ENCODE measurements at regions not wholly inside any gene's neighbourhood (a gene's known extent, or its start where the extent isn't known, plus 50 kb on each side); places are given as distances from the start of the nearest gene placed in this dataset.
"Not testable (repeated sequence)": the region's sequence is repeated elsewhere in the genome, so short reads cannot be mapped to it uniquely, and the experiment has no call there.

DNA sequence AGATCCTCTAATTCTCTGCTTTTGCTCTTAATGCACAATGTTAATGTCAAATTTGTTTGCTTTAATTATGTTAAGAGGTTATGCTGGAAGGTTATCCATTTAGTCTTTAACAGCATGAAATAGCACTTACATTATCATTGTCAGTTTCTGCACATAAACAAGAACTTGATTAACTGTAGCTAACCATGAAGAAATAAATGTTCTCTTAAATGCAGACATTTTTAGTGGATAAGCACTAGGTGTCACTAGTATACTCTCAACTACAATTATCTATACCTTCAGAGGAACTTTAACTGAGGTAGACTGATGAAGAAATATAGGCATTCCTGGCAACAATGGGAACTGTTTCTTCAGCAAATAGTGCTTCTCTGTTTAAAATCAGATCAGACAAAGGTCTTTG is 178.8 kb upstream of the CHST9 start:
- FAIRE-seq, result no peak

DNA sequence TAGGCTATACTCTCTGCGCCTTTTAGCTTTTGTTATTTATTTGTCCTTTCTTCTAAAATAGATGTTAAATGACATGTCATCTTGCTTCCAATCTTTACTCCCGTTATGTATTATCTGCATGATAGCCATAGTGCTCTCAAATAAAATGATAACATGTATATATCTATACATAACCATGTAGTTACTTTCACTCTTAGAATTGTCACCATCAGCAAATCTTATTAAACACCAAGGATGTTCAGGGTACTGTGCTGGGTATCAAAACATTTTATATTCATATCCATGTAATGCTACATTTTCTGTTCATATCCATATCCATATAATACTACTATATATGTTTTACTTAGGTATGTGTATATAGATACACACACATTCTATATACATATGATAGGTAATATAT is 176.4 kb upstream of the CHST9 start:
- no peak for FAIRE-seq

DNA sequence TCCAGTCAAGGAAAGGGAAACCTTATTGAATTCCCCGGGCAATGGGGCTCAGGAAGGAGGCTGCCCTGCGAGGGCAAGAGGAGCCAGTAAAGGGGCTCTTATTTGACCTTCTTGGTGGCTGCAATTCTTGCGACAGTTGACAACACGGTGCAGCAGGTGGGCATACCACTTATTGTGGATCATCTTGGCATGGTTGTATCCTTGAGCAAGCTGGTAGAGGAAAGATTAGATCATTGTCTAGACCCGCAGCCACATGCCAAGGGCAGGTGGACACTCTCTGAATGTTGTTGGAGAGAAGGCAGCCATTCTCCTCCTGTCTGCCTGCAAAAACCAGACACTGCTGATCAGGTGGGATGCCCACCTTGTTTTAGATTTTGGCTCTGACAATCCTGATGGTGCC is 170.2 kb upstream of the CHST9 start:
- no peak for FAIRE-seq

DNA sequence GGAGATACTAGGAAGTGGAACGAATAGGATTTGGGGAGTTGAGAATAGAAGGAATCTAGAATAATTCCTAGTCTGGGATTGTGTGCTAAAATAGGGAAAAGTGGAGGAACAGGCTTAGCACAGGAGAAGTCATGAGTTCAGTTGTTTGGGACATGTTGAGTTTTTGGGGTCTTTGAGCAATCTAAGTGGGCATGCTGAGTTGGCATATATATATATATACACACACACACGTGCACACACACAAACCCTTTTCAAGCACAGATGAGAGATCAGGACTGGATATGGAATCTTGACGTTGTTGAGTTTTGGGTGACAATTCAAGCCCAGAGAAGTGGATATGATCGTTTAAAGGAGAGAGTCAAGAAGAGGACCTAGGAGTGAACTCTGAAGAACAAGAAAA is 168.2 kb upstream of the CHST9 start:
- no peak for FAIRE-seq

DNA sequence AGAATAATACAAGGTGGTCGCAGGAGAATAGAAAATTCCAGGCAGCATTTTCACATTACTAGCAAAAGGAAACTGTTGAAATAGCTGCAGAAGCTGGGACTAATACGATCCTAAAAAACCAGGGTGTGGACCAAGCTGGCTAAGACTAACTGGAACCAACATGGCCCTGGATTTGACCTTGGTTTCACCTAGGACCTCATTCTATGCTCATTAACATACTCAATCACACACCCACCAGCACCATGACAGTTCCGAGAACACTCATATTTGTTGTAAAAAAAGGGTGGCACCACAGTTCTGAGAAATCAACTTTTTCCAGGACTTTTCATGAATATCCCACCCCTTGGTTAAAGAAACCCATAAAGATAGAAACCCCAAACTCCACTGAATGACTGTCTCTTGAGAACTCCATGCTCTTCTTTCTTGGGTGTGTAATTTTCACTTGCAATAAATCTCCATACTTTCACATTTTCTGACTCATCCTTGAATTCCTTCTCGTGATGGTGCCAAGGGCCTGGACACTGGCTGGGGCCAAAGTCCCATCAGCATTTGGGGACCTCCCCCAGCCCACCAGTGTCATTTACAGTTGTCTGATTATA is 164.3 kb upstream of the CHST9 start:
- no peak for FAIRE-seq

DNA sequence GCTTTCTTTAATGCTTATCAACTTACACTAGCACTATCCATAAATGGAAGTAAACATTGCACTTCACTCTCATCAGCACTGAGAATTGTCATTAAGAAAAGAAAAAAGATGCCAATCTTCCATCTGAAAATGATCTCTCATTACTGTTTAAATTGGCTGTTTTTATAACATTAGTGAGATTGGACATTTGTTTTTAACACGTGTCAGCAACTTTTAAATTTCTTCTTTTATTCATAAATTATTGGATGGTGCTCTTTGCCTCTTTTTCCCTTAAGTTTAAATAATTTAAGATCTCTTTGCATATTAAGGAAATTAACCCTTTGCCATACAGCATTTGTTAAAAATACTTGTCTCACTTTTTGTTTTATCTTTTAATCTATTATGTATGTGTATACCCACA is 146.5 kb upstream of the CHST9 start:
- no peak for FAIRE-seq

DNA sequence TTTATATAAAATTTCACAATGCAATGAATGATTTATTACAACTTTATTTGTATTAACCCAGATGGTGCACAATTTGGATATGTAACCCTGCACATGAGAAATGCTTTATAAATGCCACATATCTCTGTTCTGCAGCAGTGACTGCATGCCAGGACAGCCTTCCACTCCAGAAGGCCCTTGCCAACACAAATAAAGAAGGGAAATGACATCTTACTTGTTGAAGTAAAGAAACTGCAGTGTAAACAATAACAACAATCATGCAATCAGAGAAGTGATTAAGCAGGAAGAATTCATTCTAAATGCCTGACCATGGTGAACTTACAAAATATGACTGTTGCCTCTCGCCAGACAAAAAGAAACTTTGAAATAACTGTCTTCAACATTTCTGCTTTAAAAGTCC is 129.9 kb upstream of the CHST9 start:
- FAIRE-seq, result no peak

DNA sequence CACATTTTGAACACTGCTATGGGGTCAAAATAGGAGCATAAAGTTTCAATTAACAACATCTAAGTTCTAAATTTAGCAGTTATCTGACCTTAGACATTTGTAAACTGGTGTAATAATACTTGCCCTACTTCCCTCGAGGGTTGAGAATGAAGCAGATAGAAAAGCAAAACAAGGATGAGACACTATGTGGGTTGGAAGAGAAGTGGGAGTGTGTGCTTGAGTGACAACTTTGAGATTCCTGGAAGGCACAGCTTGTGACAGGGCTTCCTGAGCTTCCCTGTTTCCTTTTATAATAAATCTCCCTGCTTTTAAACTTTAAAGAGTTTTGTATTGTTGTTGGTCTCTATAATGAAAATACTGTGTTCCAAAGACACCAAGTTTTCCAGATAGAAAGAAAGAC is 128.6 kb upstream of the CHST9 start:
- FAIRE-seq, result no peak

DNA sequence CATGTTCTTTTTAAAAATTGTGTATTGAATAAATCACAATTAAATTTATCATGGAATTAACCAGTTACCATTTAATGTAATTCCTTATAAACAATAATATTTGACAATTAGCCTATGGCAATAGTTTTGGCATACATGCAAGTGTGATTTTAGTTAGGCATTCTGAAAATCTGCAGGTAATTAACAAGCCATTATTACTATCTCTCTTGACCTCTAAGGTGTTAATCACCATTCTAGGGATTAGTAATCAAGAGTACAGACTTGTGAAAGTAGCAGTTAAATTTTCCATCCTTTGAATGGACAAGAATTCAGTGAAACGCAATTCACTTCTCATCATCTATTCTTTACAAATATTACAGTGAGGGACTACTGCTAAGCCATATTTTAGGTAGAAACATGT is 127.7 kb upstream of the CHST9 start:
- no peak for FAIRE-seq

DNA sequence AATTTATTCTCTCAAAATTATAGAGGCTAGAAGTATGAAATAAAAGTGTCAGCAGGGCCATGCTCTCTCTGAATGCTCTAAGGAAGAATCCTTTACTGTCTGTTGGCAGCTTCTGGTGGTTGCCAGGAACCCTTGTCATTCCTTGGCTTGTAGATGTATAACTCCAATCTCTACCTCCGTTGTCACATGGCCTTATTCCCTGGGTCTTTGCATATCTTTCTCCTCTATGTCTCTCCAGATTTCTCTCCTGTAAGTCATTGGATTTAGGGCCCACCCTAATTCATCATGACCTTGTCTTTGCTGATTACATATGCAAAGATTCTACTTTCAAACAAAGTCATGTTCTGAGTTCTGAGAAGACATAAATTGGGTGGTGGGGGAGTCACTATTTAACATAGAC is 127.0 kb upstream of the CHST9 start:
- FAIRE-seq, result no peak

DNA sequence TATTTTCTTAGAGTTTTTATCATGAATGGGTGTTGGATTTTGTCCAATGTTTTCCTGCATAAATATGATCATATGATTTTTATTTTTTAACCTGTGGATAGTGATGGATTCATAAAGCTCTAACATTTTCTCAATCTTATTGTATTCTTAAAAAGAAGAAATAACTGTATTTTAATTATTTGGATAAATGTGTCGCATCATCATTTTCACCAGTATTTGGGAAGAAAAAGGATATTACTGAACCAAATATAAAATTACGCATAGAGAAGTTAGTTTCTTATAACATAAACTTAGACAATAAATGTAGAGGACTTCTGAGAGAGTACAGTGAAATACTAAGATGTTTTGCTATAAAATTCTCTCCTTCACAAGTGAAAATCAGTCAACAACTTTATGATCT is 126.0 kb upstream of the CHST9 start:
- no peak for FAIRE-seq

DNA sequence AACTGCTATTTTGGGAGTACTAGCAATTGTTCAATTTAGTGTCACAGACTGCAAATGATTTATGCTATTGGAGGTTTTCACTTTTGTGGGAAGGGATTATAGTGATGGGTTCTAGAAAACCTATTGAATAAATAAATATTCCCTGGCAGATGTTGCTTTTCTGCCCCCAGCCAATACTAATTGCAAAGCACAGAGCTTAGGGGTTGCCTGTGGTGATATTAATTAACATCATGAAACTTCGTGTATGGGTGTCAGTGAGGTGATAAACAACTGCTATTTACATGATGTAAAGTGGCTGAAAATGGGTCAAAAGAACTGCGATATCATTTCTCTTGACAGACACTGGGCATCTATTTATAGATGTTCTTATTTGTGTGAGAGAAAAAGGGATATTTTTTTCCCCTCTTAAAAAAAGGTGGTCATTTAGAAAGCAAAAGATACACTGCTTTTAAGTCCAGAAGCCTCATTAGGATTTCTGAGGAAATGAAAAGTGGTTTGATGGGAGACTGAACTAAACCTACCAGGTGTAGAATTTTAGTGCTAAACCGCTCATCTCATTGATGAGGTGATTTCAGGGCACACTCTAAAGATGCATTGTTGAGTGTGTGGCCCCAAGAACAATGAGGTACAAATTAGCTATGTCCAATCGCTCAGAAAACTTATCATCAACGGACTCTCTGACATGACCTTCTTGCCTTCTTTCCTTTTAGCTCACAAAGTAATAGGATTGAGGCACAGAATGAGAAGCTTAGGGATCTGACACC is 116.7 kb upstream of the CHST9 start:
- FAIRE-seq, result no peak

DNA sequence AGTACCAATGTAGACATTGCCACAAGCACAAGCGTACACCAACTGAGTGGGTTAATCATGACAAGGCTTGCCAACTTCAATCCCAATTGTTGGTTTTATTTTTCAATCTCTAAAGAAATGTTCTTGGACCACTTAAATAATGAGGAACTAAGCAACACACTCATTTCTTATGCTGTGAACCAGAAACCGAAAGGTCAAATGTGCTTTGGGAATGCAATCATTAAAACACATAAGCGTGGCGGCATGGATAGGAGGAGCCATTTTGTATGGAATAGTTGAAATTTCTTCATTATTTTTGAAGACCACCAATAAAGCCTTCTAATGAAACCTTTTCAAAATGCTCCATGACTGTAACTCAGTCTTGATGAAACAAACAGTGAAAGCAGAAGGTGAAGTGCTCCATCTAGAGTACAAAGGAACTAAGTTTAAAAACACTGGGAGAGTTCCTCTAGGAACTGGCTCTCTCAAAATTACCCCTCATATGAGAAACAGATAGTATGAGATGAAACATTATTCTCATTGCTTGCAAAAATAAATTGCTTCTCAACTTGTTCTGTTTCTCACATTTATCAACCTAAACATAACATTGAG is 113.2 kb upstream of the CHST9 start:
- no peak for FAIRE-seq

DNA sequence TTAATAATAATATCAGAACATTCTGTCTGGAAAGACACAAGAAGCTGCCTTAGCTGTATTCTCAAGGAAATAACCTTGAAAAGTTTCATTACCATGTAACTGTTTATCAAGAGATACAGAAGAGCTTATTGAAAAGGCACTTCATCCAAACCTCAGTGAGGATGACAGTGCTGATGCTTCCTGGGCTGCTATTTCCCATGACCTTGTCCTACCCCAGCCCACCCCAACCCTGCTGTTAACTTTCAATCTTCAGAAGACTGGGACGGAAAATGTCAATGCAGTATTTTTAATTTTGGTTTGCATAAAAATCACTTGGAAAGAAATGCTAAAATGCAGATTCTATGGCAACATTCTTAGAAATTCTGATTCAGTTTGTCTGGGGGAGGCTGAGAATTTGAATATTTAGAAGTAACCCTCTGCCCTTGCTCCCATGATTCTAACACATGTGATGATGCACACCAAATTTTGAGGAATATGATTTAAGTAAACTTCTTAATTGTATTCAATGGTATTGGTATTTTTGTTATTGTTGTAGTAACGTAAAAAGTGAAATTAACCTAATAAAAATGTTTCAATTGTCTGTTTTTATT is 101.0 kb upstream of the CHST9 start:
- not testable (repeated sequence) for FAIRE-seq

DNA sequence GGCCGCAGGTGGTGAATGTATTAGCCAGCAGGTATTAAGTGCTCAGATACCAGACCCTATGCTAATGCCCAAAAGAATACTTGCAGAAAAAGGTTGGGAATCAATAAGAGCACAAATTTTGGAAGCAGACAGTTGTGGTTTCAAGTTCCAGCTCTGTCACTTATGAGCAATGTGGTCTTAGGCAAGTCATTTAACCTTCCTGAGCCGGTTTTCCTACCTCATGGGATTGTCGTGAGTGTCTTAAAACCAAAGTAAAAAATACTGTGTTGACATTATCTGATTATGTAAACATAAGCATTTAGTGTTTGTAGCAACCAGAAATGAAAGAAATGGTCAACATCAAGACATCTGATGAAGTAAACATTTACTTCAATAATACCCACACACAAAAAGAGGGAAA is 93.0 kb upstream of the CHST9 start:
- no peak for FAIRE-seq

DNA sequence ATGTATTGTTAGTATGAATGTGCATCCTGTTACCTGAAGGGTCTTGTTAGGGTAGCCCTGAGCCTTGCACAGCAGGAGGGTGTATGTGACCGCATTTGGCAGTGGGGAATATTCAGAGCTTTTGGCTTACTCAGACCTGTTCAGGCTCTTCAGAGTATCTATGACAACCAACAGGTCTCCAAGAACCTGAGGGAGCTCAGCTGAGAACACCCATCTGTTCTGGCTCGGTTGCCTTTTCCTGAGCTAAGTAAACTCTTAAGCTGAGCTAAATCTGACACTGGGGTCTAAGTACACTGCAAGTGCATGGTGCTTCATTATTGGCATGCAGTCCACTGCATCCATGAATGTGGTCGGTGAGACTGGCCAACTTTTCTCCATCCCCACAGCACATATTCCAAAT is 92.4 kb upstream of the CHST9 start:
- no peak for FAIRE-seq

DNA sequence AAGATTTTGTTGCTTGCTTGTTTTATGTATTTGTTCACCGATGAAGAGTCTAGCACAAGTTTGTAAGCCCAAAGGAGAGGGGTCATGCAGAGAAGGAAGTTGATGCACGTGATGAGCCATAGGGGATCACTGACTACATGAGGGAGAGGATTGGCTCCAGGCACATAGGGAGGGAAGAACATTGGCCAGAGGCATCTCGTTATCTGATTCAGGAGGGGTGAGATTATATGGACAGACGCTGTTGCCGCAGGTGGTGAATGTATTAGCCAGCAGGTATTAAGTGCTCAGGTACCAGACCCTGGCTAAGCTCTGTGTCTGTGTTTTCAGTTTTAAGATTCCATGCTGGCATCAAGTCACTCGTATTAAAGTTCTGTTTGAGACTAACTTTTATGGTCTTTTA is 91.8 kb upstream of the CHST9 start:
- FAIRE-seq, result no peak

DNA sequence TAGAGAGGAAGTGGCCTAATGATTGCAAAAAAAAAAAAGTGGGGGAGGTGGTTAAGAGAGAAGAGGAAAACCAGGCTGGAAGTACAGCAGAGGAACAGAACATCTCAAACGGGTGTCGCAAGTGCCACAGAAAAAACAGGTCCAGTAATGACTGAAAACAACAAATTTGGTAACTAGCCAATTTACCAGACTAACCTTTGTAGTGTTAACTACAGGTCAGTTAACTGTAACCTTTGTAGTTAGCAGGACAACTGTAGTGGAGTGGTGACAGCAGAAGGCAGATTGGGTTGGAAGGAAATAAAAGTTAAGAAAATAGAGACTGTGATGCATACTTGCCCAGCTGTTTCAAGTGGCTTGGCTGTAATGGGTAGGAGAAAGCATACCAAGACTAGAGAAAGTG is 91.4 kb upstream of the CHST9 start:
- FAIRE-seq, result no peak

DNA sequence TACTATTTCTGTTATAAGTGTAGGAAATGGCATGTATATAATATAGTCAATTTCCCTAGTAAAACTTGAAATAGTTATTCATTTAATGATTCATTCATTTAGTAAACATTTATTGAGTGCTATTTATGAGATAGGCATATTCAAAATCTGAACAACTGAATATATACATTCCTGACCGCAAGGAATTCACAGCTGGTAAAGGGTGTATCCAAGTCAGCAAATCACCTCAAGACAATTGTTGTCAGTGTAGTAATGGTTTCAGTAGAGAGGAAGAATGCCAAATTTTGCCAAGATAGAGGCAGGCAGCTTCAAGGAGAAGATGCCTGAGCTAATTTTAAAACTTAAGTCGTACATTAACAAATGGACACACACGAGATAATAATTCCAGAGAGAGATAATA is 89.8 kb upstream of the CHST9 start:
- FAIRE-seq, result no peak

DNA sequence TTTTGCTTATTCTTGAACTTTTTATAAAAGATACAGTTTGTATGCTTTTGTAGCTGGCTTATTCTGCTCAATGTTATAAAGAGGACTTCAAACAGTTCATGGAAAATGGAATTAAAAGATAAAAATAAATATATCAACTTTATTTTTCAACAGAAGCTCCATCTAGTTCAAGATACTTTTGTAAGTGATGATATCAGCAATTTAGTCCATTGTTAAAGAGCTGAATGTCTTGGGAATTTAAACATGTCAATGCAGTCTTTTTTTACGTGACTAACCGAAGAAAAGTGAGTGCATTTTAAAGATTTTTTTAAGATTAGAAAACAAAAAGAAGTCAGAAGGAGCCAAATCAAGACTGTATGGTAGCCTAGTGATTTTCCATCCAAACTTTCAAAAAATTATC is 85.4 kb upstream of the CHST9 start:
- no peak for FAIRE-seq

DNA sequence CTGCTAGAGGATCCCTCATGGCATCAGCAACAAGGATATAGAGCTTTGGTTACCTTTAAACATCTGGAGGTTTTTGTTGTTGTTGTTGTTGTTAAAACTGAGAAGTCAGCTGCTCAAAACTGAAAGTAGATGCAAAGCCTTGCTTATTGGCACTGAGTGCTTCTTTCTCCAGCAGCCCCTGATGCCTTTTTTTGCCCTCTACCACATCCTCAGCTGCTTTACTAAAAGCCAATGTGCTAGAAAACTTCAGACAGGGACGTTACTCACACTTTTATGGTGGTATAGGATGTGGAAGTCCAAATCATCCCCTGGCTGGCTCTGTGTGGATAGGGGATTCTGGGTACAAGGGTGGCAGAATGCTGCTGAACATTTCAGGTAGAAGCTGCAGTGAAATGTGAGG is 78.3 kb upstream of the CHST9 start:
- no peak for FAIRE-seq

DNA sequence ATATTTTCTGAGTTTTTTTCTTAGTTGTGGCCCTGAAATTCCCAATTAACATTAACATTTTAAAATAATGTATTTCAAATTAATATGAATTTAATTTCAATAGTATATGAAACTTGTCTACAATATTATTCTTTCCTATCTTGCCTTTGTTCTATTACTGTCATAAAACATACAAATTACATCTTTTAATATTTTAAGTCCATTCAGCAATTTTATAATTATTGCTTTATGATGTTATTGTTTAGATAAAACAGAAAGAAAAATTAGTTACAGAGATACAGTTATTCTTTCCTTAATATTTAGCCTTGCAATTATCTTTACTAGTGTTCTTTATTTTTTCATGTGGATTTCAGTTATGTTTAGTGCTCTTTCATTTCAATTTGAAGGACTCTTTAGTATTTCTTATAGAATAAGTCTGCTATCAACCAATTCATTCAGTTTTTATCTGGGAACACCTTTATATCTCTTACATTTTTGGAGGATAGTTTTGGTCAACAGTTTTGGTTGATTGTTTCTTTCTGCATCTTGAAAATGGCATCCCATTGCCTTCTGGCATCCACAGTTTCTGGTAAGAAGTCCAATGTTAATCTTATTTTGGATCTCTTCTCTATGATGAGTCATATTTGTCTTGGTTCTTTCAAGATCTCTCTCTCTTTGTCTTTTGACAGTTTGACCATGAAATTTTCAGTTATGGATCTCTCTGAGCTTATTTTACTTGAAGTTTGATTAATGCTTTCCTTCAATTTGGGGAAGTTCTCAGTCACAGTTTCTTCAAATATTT is 76.9 kb upstream of the CHST9 start:
- FAIRE-seq, result peak; percentile 45

DNA sequence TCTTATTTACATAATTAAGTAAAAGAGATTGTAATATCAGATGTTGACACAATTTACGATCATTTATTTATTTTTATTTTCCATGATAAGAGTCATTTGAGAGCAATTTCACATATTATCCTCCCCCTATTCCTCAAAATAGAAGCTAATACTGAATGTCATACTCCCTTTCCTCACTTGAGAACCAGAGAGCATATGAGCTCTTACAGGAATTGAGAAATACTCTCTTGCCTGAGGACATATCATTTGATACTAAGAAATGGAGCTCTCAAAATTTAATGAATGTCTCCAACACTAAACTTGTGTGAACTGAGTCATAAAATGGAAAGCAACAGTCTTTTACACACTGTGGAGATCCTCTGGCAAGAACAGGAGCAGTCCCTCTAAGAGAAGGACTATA is 68.5 kb upstream of the CHST9 start:
- FAIRE-seq, result no peak
